ENCODE measurements at regions not wholly inside any gene's neighbourhood (a gene's known extent, or its start where the extent isn't known, plus 50 kb on each side); places are given as distances from the start of the nearest gene placed in this dataset.

GRCh38 chr6:90689172-90689571 is 102.3 kb upstream of the MAP3K7 start:
- TF ChIP-seq CTCF (conservative IDR thresholded peaks at IDR 0.05; ENCODE audit: low read depth, low read length) (no peak), EZH2 (IDR thresholded peaks at IDR 0.05; ENCODE audit: borderline replicate concordance, low read depth, low read length, poor library complexity, severe bottlenecking) (no peak)

Measured in A673 (cell line).